ENCODE measurements at regions not wholly inside any gene's neighbourhood (a gene's known extent, or its start where the extent isn't known, plus 50 kb on each side); places are given as distances from the start of the nearest gene placed in this dataset.

Small RNA genes in the stretch of these regions (small RNA-seq; reads per million reads assigned to genes)
- gene AL162151.2 (0 reads per million in 2 donors), gene RN7SL714P (0 reads per million in 2 donors)

Measured in prostate gland (tissue), 2 donors.